HL-60 (cell line): ENCODE measurements at regions not wholly inside any gene's neighbourhood (a gene's known extent, or its start where the extent isn't known, plus 50 kb on each side); places are given as distances from the start of the nearest gene placed in this dataset.

Source experiments
- POLR2AphosphoS5 ChIP-seq: IDR thresholded peaks from 2 replicates; pipeline ENCODE4 v1.6.1; 2012; ENCODE audit warnings: low read depth
- TF ChIP-seq, protein P1 (sequence below): IDR thresholded peaks from one replicate; pipeline ENCODE4 v1.5.1; 2011; ENCODE audit warnings: low read length, control low read depth, inconsistent platforms; ENCODE audit not compliant: insufficient read depth
- TF ChIP-seq, protein P2 (sequence below): IDR thresholded peaks from 2 replicates; pipeline ENCODE4 v1.6.1; 2012; ENCODE audit warnings: low read depth; ENCODE audit not compliant: insufficient replicate concordance

DNA sequence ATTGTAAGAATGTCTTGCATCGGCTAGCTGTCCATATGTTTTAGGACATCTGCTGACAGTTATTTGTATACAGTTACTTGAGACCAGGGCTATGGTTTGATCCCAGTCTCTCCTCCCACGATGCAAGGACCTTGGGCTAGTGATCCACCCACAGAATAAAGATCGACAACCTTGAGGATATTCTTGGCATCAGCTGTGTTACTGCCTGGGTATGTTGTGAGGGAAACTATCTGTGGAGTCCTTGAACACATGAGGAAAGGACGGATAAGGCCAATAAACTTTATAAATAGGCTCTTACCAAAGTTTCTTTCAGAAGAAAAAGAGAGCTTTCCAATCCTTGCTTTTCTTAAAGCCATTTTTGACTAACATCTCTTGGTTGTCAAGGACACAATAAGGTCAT is 70.8 kb upstream of the HEY2 start:
- TF ChIP-seq, protein P1, sequence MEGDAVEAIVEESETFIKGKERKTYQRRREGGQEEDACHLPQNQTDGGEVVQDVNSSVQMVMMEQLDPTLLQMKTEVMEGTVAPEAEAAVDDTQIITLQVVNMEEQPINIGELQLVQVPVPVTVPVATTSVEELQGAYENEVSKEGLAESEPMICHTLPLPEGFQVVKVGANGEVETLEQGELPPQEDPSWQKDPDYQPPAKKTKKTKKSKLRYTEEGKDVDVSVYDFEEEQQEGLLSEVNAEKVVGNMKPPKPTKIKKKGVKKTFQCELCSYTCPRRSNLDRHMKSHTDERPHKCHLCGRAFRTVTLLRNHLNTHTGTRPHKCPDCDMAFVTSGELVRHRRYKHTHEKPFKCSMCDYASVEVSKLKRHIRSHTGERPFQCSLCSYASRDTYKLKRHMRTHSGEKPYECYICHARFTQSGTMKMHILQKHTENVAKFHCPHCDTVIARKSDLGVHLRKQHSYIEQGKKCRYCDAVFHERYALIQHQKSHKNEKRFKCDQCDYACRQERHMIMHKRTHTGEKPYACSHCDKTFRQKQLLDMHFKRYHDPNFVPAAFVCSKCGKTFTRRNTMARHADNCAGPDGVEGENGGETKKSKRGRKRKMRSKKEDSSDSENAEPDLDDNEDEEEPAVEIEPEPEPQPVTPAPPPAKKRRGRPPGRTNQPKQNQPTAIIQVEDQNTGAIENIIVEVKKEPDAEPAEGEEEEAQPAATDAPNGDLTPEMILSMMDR = no peak
- TF ChIP-seq, protein P2, sequence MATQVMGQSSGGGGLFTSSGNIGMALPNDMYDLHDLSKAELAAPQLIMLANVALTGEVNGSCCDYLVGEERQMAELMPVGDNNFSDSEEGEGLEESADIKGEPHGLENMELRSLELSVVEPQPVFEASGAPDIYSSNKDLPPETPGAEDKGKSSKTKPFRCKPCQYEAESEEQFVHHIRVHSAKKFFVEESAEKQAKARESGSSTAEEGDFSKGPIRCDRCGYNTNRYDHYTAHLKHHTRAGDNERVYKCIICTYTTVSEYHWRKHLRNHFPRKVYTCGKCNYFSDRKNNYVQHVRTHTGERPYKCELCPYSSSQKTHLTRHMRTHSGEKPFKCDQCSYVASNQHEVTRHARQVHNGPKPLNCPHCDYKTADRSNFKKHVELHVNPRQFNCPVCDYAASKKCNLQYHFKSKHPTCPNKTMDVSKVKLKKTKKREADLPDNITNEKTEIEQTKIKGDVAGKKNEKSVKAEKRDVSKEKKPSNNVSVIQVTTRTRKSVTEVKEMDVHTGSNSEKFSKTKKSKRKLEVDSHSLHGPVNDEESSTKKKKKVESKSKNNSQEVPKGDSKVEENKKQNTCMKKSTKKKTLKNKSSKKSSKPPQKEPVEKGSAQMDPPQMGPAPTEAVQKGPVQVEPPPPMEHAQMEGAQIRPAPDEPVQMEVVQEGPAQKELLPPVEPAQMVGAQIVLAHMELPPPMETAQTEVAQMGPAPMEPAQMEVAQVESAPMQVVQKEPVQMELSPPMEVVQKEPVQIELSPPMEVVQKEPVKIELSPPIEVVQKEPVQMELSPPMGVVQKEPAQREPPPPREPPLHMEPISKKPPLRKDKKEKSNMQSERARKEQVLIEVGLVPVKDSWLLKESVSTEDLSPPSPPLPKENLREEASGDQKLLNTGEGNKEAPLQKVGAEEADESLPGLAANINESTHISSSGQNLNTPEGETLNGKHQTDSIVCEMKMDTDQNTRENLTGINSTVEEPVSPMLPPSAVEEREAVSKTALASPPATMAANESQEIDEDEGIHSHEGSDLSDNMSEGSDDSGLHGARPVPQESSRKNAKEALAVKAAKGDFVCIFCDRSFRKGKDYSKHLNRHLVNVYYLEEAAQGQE = no peak
- no peak for TF ChIP-seq POLR2AphosphoS5
